AG04450 (cell line): ENCODE measurements at regions not wholly inside any gene's neighbourhood (a gene's known extent, or its start where the extent isn't known, plus 50 kb on each side); places are given as distances from the start of the nearest gene placed in this dataset.

Experiments
- CTCF ChIA-PET: fragments of 300-600, 350-600 bp; formaldehyde crosslinking; extraction: SDS; loops from one replicate; lab custom pipeline; 2022; ENCODE audit warnings: antibody characterized with exemption, inconsistent platforms; lab: Charles Lee
- POLR2A ChIA-PET: fragments of 350-600 bp; formaldehyde crosslinking; extraction: SDS; loops from one replicate; lab custom pipeline; 2021; ENCODE audit warnings: antibody characterized with exemption, inconsistent platforms; lab: Yijun Ruan, JAX
- DNase-seq: peaks from one replicate; pipeline ENCODE4 v3.0.0-alpha.2; 2011; ENCODE audit warnings: low read depth, low spot score
- H3K27ac ChIP-seq: one replicate; pipeline ENCODE4 v1.5.1; 2012; ENCODE audit warnings: low read depth, low read length, control low read depth
- H3K27me3 ChIP-seq: one replicate; pipeline ENCODE4 v1.6.0; 2012; ENCODE audit warnings: low read length; ENCODE audit not compliant: control insufficient read depth, insufficient read depth
- H3K4me3 ChIP-seq: 2 replicates; pipeline ENCODE4 v1.5.1; 2011; ENCODE audit warnings: mild to moderate bottlenecking, low read depth, low read length, control low read depth
- H3K9me3 ChIP-seq: 2 replicates; pipeline ENCODE4 v1.5.1; 2012; ENCODE audit warnings: low read length; ENCODE audit not compliant: control insufficient read depth, insufficient read depth
- CTCF ChIP-seq: IDR thresholded peaks from 2 replicates; pipeline ENCODE4 v1.5.1; 2011; ENCODE audit warnings: low read depth, low read length, control low read depth, inconsistent platforms

- Histone ChIP-seq H3K9me3 (no peaks in the 10 kb centered on the region), H3K27ac (no peak overlapping the region), H3K4me3 (no peak overlapping the region), H3K27me3 (peaks cover 7% of the 10 kb centered on the region)
- CTCF ChIA-PET: no interaction called here
- no peak for DNase-seq
- POLR2A ChIA-PET: no interaction called here
- no peak for TF ChIP-seq CTCF
Observed at GRCh38 chr11:15605094-15605493, 490.4 kb downstream of the INSC start.

GRCh38 chr11:15607361-15608036 lies 492.8 kb downstream of the INSC start:
- ChIA-PET POLR2A (no interaction called here), CTCF (no interaction called here)
- no peak overlapping the region for H3K27ac ChIP-seq
- DNase-seq: no peak
- peaks cover 7% of the 10 kb centered on the region for H3K27me3 ChIP-seq
- no peaks in the 10 kb centered on the region for H3K9me3 ChIP-seq
- TF ChIP-seq CTCF: no peak
- no peak overlapping the region for H3K4me3 ChIP-seq

DNA sequence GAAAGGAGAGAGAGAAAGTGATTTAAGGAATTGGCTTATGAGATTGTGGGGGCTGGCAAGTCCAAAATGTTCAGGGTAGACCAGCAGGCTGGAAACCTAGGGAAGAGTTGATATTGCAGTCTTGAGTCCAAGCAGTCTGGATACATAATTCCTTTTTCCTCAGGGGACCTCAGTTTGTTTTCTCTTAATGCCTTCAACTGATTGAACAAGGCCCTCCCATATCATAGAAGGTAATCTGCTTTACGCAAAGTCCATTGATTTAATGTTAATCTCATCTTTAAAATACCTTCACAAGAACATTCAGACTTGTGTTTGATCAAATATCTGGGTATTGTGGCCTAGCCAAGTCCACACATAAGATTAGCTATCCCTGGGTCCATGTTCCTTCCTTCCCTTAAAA lies 494.7 kb downstream of the INSC start:
- POLR2A ChIA-PET: no interaction called here
- H3K27ac ChIP-seq: no peak overlapping the region
- peaks cover 7% of the 10 kb centered on the region for H3K27me3 ChIP-seq
- H3K4me3 ChIP-seq: no peak overlapping the region
- DNase-seq: no peak
- CTCF ChIA-PET: no interaction called here
- no peaks in the 10 kb centered on the region for H3K9me3 ChIP-seq
- TF ChIP-seq CTCF: no peak

- TF ChIP-seq CTCF: no peak
- peaks cover 7% of the 10 kb centered on the region for H3K27me3 ChIP-seq
- no peak overlapping the region for H3K4me3 ChIP-seq
- DNase-seq: no peak
- no peaks in the 10 kb centered on the region for H3K9me3 ChIP-seq
- ChIA-PET POLR2A (no interaction called here), CTCF (no interaction called here)
- H3K27ac ChIP-seq: no peak overlapping the region
Observed at GRCh38 chr11:15610881-15611280, 496.2 kb downstream of the INSC start.

DNA sequence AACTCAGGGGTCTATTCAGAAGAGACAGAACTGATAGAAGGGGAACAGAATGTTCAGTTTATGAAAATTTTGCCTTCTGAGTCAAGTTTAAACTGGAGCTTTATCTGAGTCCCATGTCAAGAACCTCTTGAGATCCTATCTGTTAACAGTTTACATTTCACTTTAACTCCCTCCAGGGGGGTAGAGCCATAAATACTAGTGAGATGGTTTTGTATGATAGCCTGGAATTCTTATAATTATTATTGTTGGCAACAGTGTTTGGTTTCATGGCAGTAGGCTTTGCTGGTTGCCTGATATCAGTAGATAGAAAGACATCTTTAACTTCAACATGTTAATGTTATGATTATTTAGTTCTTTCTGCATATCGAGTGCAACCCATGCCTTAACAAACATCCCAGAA lies 498.5 kb downstream of the INSC start:
- DNase-seq: no peak
- Histone ChIP-seq H3K4me3 (no peak overlapping the region), H3K27me3 (peaks cover 4% of the 10 kb centered on the region), H3K27ac (no peak overlapping the region), H3K9me3 (no peaks in the 10 kb centered on the region)
- ChIA-PET POLR2A (interaction anchor here (1.0 kb wide), 1 partner anchor 995 kb away, joined by 3 read pairs; no protein-coding TSS in a partner anchor), CTCF (interaction anchor here (1.0 to 1.4 kb wide), 2 partner anchors 18 to 1173 kb away, joined by 3 to 5 read pairs; no protein-coding TSS in a partner anchor)
- no peak for TF ChIP-seq CTCF
